NCI-H1417 treated with DMSO at 0.1 percent for 48 hours (cell line): ENCODE measurements at regions not wholly inside any gene's neighbourhood (a gene's known extent, or its start where the extent isn't known, plus 50 kb on each side); places are given as distances from the start of the nearest gene placed in this dataset.
"Not testable (repeated sequence)": the region's sequence is repeated elsewhere in the genome, so short reads cannot be mapped to it uniquely, and the experiment has no call there.

Experiments
- DNase-seq: peaks from one replicate; lab custom pipeline; 2025; lab: John Stamatoyannopoulos, UW

DNA sequence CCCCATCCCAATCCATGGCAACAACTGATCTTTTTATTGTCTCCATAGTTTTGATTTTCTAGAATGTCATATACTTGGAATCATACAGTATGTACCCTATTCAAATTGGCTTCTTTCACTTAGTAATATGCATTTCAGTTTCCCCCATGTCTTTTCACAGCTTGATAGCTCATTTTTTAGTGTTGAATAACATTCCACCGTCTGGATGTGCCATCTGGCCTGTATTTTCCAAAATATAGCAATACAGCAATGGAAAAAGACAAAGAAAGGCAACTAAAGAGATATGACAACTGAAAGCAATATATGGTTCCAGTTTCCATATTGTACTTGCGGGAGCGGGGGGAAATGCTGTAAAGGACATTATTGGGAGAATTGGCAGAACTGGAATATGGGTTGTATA lies 166.4 kb upstream of the NT5E start:
- no peak for DNase-seq

DNA sequence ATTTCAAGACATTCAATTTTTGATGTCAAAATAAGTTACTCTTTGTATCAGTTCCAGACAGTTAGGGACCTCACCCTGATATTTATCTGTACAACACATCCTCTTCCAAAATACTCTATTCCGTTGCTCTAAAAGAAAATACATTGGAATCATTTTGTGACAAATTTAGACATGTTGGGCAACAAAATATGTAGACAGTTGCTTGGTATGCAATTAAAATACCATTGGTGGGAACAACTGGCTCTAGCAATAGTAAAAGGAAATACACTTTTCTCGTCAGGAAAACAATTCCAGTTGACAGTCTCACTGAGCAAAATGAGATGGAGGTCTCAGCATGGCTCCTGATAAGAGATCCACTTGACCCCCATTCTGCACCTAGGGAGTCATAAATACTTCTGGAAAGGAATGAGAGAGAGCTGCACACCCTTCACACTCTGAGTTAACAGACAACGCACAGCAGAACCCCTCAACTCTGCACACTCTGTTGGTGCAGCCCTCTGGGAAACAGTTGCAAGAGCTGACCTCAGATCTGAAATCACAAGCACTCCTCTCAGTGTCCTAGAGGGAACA lies 171.3 kb upstream of the NT5E start:
- DNase-seq, result no peak

DNA sequence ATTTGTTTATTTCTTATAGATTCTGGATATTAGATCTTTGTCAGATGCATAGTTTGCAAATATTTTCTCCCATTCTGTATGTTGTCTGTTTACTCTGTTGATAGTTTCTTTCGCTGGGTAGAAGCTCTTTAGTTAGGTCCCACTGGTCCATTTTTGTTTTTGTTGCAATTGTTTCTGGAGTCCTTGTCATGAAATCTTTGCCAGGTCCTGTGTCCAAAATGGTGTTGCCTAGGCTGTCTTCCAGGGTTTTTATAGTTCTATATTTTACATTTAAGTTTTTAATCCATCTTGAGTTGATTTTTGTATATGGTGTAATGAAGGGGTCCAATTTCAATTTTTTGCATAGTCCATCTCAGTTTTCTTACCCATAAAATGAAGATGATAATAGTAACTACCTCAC lies 173.9 kb upstream of the NT5E start:
- not testable (repeated sequence) for DNase-seq

DNA sequence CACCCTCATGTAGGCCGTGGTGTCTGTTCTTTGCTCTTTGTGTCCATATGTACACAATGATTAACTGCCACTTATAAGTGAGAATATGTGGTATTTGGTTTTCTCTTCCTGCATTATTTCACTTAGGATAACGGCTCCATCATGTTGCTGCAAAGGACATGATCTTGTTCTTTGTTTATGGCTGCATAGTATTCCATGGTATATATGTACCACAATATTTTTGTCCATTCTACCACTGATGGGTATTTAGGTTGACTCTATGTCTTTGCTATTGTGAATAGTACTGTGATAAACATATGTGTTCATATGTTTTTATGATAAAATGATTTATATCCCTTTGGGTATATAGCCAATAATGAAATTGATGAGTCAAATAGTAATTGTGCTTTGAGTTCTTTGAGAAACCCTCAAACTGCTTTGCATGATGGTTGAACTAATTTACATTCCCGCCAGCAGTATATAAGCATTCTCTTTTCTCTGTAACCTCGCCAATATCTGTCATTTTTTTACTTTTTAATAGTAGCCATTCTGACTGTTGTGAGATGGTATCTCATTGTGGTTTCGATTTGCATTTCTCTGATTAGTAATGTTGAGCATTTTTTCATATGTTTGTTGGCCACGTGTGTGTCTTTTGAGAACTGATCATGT lies 174.4 kb upstream of the NT5E start:
- DNase-seq, result no peak

DNA sequence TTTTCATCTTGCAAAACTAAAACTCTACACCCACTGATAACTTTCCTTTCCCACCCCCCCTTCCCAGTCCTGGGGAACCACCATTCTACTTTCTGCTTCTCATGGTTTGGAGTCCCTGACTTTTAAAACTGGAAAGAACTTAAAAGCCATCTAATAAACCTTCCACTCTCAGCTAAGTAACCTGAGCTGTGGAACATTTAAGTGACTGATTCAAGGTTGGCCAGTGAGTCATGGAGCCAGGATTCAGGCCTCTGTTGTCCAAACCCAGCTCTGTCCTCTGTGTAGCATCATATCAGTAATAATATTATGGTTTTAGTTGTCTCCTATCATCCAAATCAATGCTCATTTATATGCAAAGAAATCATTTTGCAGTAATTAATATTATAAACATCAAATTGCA lies 176.0 kb upstream of the NT5E start:
- no peak for DNase-seq

DNA sequence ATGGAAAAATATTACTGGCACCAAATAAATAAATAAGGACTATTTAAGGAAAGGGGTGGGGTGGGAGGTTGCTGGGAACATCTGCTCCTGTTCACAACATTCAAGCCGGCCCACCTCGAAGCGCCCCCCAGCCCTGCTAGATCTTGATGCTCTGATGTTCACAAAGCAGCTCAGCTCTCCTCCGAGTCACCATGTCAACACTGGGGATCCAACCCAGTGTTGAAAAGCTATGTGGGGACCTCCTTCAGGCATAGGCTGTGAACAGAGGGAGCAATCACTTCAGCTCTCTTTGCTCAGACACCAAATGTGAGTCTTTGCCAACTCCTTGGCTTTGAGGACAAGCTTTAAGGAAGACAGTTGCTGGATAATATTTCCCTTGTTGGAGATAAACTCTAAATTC lies 176.8 kb upstream of the NT5E start:
- no peak for DNase-seq

DNA sequence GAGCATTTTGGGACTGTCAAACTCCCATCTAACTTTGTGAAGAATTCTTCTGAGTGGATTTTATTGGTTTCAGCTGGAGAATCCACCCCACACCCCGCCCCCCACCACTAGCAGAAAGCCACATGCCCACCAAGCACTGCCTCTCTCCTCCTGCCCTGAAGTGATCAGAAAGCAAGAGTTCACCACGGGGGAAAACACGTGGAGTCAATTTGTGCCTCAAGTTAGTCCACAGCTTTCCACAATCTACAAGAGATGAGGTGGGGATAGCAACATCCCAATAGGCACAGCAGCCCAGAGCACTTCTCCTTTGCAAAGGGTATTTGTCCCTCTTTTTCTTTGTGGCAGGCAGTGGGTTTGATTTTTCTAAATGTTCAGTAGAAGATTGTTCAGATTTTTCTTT lies 177.3 kb upstream of the NT5E start:
- DNase-seq, result no peak

DNA sequence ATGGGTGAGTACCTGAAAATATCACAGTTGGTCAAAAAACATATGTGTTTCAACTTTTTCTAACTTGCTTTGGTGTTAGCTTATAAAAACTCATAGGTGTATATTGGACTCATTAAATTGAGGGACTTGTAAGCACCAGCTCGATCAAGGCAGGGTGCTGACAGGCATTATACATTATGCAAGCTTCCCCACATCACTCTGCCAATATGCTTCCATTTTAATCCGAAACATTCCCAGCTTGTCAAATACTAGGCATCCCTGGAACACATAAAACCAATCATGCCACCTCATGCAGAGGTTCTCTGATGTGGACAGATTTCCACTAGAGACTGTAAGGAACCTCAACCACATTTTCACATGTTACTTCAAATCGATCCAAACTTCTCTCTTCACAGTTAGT lies 187.3 kb upstream of the NT5E start:
- DNase-seq, result no peak

DNA sequence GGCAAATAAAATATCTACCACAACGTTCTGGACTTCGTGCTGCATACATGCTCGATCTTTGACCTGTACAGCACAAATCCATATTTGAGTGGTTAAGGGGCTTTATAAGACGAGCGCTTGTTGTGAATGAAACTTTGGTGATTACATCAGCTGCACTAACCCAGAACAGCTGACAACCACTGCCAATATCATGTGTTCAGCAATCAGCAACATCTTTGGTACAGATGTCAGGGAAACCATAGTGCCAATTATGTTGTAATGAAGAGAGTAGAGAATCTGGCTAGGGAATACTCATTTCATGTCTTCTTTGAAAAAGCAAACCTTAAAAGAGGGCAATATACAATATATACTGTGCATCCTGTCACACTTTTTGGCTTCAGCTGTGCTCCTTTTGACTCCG lies 188.6 kb upstream of the NT5E start:
- no peak for DNase-seq

DNA sequence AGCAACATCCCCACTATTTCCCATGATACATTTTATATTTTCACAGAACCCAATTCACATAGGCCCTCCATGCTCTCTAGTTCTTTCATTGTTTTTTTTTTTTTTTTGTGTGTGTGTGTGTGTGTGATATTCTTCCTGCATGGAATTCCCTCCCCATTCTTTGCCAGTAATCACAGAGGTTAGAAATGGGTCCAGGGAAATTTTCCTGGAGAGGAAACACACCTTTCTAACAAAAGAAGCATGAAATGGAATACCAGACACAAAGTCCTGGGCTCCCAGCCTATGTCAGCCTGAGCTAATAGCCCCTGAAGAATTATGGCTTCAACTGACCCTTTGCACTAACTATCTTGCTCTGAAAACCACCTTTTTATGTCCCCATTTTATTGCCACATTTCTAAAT lies 194.2 kb upstream of the NT5E start:
- DNase-seq, result no peak

DNA sequence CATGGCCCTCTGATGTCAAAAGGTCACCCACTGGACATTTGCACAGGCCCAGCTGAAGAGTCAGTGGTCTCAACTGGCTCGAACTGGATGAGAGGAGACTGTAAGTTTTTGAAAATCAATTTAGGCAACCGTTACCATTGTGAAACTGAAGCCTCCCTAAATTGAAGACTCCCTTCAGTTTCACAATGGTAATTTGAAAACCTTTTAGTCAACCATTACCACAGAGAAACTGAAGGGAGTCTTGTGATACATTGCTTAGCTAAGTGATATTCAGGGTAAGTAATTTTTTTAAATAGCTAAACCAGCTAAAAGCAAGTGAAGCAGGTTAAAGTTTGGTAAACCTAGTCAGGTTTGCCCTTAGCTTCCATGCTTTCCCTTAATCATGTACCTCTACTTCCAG lies 197.3 kb upstream of the NT5E start:
- DNase-seq, result no peak

DNA sequence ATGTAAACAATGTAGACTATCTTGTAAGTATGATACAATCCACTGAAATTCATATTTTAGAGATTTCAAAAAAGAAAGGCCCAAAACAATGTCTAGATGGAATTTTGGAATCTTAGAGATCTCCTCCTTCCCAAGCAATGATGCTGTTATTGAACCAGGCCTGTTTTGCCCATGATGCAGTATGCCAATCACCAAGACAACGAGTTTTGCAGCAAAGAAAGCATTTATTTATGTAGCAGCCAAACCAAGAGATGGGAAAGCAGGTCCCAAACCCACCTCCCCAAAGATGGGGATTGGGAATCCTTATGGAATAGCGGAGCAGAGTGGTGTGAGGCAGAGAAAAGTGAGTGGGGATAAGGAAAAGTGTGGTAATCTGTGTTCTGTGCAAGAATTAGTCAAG lies 197.8 kb upstream of the NT5E start:
- no peak for DNase-seq

DNA sequence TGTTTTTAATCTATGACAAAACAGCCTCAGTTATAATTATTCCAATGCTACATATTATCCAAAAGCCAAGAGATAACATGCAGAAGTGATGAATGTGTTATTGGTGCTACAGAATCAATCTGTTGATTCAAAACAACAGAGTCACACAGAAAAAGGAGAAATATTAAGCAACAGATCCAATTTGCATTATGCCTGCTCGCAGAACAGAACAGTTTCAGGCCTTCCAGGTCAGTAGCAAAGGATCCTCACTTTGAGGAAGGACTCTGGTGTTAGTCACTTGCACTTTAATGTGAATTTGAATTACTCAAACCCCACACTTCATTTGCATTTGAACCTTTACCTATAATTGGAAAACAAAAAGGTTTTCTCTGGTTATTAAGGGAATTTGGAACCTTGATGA lies 198.6 kb upstream of the NT5E start:
- DNase-seq, result no peak

DNA sequence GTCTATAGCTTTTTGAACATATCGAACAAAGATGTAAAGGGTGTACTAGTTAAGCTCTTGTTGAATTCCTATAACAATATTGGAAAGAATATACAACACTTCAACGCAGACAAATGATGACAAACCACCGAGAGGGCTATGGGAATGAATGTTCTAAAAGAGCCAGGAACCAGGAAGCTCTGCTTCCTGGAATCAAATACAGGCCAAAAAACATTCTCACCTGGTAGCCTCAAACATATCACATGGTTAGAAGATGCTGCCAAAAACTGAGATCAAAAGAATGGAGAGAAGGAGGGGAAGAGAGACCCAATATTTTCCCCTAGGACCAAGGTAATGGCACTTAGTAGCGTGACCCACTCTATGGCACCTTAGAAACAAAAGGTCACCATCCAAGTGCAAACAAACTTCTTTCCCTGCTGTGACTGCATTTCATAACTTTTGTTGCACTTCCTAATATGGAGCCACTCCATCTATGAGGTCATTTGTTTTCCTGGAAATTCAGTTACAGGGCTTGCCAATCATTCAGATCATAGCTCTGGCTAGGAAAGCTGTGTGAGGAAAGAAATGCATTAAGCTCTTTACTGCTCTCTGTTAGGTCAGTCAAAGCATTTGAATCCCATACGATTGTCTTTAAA lies 199.2 kb upstream of the NT5E start:
- no peak for DNase-seq

DNA sequence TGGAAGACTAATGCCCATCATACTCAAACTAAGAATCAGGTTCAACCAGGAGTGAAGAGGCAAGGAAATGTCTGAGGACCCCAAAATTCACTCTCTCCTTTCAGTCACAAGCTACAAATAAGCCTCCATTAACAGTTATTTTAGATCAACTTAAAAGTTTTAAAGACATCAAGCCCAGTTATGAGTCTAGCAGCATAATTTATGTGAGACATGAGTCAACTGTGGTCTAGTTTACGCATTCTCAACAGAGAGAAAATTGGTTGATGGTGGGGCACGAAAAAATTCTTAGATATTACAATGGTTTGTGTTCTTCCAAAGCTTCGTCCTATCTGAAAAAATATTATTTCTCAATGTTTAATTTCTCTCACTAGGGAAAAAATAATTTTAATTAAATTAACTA lies 204.9 kb upstream of the NT5E start:
- no peak for DNase-seq

DNA sequence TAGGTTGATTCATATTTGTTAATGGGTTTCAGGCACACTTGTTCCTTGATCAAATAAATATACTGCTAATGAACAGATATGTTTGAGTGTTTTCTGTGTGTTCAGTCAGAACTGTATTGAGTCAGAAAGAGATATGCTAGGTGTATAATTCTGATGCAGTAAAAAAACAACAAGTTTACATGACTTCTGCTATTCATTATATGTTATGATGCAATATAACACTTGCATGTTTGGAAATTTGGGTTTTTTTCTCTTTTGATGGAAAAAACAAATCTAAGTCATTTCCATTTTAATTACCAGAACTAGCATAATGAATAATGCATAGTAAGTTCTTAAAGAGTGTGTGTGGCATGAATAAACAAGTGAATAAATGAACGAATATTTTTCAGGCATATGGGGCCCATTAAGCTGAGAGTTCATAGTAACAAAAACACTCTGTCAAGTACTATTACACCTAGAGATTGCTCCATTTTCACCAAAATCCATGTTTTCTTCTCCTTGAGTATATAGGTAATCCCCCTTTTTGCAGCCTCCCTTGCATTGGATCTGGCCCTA lies 208.3 kb upstream of the NT5E start:
- DNase-seq, result no peak

DNA sequence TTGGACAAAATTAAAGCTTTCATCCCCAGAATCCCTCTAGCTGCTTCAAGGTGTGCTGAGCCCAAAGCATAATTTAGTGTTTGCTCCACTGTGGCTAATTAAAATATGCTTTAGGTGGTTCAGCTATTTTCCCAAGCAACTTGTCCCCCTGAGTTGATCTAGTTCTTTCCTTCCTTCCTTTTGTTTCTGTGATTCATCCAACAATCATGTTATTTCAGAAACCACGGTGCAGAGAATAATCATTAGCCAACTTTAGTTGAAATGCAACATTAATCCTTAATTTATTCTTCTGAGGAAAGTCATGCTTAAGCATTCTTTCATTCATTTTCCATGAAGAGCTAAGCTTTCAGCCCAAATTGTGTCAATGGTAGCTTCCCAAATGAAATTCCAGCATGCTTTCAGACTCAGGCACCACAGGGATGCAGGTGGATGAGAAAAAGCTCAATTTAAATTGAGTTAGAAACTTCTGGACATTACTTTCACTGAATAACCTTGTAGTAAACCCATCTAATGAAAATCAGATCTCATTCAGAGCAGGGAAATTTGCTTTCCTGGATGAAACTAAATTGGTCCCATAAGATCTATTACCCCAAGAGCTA lies 209.0 kb upstream of the NT5E start:
- DNase-seq, result no peak

DNA sequence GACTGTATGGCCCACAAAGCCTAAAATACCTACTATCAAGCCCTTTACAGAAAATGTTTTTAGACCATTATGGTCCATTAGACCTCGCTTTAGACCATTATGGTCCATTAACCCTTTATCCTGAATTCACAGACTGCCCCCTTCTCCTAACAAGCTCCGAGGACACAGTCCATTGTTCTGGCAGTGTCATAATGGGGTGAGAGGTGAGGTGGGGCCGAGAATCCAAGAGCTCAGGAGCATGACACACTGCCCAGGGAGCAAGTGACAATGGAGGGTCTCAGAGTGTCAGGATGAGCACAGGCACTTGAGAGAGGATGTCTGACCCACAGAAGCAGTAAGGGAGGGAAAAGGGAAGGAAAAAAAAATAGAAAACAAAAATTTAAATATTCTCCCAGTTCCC lies 212.4 kb upstream of the NT5E start:
- no peak for DNase-seq

DNA sequence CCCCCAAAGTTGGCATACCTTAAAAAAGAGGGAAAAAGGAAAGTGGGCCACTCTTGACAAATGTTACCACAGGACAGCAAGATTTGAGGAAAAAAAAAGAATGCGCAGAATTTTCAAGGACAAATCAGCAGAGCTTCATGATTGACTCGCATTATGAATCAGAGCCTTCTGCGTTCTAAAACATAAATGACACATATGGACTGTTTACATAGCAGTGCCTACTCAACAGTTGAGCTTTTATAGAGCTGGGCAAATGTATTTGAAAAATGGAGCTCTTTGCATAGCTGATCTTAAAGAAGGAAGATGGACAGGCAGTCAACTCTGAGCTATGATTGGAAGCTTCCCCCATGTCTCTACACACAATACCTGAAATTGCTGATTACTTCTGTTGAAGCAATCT lies 213.2 kb upstream of the NT5E start:
- no peak for DNase-seq

DNA sequence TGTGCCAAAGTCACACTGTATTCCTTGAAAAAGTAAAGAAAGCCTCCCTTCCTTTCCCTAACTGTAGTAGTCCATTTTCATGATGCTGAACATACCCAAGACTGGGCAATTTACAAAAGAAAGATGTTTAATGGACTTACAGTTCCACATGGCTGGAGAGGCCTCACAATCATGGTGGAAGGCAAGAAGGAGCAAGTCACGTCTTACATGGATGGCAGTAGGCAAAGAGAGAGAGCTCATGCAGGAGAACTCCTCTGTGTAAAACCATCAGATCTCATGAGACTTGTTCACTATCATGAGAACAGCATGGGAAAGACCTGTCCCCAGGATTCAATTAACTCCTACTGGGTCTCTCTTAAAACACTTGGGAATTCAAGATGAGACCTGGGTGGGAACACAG lies 222.5 kb upstream of the NT5E start:
- DNase-seq, result not testable (repeated sequence)

DNA sequence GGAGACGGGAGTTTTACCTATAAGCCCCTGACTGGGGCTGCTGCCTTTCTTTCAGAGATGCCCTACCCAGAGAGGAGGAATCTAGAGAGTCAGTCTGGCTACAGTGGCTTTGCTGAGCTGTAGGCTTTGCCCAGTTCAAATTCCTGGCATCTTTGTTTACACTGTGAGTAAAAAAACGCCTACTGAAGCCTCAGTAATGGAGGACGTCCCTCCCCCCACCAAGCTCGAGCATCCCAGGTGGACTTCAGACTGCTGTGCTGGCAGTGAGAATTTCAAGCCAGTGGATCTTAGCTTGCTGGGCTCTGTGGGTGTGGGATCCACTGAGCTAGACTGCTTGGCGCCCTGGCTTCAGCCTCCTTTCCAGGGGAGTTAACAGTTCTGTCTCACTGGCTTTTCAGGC lies 237.1 kb upstream of the NT5E start:
- DNase-seq, result not testable (repeated sequence)

DNA sequence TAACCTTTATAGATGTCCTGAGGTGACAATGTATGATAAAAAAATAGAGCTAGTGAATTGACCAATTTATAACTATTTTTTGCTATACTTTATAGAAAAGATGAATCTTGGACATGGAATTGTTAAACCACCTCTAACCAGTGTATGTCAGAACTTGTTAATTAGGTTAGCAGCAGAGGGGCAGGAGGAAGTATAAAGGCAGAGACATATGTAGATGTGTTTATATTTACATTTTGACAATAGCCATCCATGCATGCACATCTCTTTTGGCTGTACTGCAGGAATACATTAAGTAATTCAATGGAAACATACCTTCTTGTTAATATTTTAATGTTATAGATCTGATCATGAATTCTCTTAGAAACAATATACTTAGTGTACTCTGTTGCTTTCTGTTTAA lies 254.6 kb upstream of the NT5E start:
- no peak for DNase-seq

DNA sequence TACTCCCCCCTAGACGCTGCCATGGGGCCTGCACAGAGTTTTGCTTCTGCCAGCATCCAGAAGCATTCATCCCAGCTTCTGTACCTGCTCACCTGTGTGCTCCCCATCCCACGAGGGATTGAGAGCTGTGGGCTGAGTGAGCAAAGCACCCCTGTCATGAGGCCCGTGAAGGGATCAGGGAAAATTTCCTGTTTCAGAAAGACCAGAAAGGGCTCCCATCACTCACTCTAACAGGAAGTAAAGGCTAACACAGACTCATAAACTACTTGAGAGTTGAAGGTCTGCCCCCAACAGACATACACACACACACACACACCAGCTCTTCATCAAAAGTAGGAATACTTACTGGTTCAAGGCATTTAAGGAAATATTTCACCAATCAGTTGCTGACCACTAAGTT lies 256.5 kb upstream of the NT5E start:
- DNase-seq, result no peak
